GM12874 (cell line): ENCODE measurements at regions not wholly inside any gene's neighbourhood (a gene's known extent, or its start where the extent isn't known, plus 50 kb on each side); places are given as distances from the start of the nearest gene placed in this dataset.

Source experiments
- CTCF ChIP-seq: IDR thresholded peaks from 2 replicates; pipeline ENCODE4 v1.5.1; 2011; ENCODE audit warnings: low read depth, mild to moderate bottlenecking, control low read depth, low read length, moderate library complexity; ENCODE audit not compliant: insufficient read depth

- no peak for TF ChIP-seq CTCF
Measured at GRCh38 chr1:88200545-88200944, 483.5 kb upstream of the PKN2 start.

DNA sequence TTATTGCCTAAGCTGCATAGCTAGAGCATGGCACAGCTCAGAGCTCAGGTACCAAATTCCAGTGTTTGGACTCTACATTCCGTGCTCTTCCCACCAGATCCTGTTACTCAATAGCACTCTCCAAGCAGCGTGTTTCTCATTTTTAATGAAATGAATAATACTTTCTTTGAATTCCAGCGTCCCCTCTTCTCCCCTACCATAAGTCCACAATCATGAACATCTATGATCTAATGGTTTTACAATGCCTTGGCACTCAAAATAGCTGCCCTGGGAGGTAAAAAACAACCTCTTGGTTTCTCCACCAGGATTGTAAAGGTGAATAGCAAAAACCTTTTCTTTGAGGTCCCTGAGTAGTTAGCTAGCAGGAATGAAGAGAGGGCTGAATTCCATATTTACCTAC lies 480.0 kb upstream of the PKN2 start:
- TF ChIP-seq CTCF: no peak

DNA sequence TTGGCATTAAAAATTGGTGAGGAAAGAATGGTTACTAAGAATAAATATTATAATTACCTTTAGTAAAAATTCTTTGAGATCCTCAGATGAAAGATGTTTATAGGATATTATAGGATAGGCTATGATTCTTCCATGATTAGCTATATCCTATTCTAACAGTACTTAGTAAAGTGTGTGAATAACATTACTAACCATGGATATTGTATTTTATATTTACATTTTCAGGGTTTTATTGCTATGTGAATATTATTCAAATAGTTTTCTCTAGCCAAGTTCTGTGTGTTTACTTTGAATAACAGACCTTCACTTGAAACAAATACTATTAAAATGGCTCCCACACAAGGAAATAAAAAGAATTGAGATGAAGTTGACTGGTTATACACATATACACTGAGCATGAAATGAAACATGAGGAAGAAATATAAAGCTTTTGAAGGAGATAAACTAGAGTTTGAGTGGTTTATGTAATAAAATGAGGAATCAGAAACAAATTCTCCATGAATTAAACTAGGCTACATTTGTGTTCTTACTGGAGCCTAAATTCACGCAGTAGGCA lies 479.4 kb upstream of the PKN2 start:
- no peak for TF ChIP-seq CTCF

DNA sequence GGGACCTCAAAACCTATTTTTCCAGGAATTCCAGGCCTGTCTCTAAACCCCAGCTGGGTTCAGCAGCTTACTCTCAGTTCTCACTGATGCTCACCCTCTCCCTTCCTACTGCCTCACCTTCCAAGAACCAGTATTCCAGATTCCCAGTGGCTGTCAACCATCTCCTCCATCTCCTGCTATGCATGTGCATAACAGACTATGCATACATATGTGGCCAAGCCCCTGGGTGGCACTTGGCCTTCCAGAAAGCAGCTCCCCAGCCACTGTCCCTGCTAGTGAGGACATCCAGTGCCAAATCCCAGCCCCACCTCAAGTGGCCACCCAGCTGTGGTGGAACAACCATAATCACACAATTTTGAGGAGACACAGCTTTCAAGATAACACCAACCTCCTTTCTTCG lies 475.7 kb upstream of the PKN2 start:
- no peak for TF ChIP-seq CTCF

GRCh38 chr1:88210103-88210787 lies 473.8 kb upstream of the PKN2 start:
- TF ChIP-seq CTCF: no peak

DNA sequence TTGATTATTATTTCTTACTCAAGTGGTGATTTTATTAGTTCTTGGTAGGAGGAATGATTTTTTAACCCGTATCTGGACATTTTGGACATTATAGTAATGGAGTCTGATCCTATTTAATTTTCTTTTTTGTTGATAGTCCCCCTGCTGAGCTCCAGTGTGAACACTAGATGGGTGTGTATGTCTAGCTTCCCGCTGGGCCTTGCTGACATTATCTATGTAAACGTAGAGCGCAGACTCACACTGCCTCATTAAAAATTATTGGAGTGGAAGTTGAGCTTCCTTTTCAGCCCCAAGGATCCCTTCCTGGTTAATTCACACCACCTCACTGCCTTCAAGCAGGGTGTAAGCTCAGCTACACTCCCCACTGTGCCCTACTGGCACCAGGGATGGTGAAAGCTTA lies 467.6 kb upstream of the PKN2 start:
- no peak for TF ChIP-seq CTCF

- no peak for TF ChIP-seq CTCF
Measured at GRCh38 chr1:88217386-88217785, 466.7 kb upstream of the PKN2 start.
